NCI-H1694 (cell line): ENCODE measurements at regions not wholly inside any gene's neighbourhood (a gene's known extent, or its start where the extent isn't known, plus 50 kb on each side); places are given as distances from the start of the nearest gene placed in this dataset.
"Not testable (repeated sequence)": the region's sequence is repeated elsewhere in the genome, so short reads cannot be mapped to it uniquely, and the experiment has no call there.

Source experiments
- DNase-seq: peaks from one replicate; lab custom pipeline; 2025; lab: John Stamatoyannopoulos, UW

GRCh38 chr4:138398322-138398721 is 156.2 kb upstream of the SLC7A11 start:
- no peak for DNase-seq

- peak; percentile 1 for DNase-seq
Observed at GRCh38 chr4:138393886-138394610, 151.9 kb upstream of the SLC7A11 start.

- DNase-seq = no peak
Observed at GRCh38 chr4:138392751-138393308, 150.7 kb upstream of the SLC7A11 start.

- DNase-seq = no peak
Observed at GRCh38 chr4:138389976-138390685, 148.0 kb upstream of the SLC7A11 start.

- DNase-seq = no peak
Observed at GRCh38 chr4:138374947-138375346, 132.8 kb upstream of the SLC7A11 start.

- DNase-seq = no peak
Observed at GRCh38 chr4:138367942-138368341, 125.8 kb upstream of the SLC7A11 start.

- not testable (repeated sequence) for DNase-seq
Observed at GRCh38 chr4:138352446-138352845, 110.3 kb upstream of the SLC7A11 start.

- DNase-seq = no peak
Observed at GRCh38 chr4:138348055-138348454, 105.9 kb upstream of the SLC7A11 start.

GRCh38 chr4:138347561-138347960 is 105.4 kb upstream of the SLC7A11 start:
- DNase-seq = no peak

GRCh38 chr4:138344851-138345250 is 102.7 kb upstream of the SLC7A11 start:
- no peak for DNase-seq

GRCh38 chr4:138344054-138344453 is 101.9 kb upstream of the SLC7A11 start:
- DNase-seq = no peak

GRCh38 chr4:138341739-138342415 is 99.7 kb upstream of the SLC7A11 start:
- DNase-seq = no peak

GRCh38 chr4:138338840-138339239 is 96.7 kb upstream of the SLC7A11 start:
- no peak for DNase-seq

- not testable (repeated sequence) for DNase-seq
Observed at GRCh38 chr4:138338222-138338621, 96.1 kb upstream of the SLC7A11 start.

- DNase-seq = no peak
Observed at GRCh38 chr4:138334346-138335016, 92.3 kb upstream of the SLC7A11 start.

GRCh38 chr4:138332415-138332814 is 90.3 kb upstream of the SLC7A11 start:
- not testable (repeated sequence) for DNase-seq

- DNase-seq = no peak
Observed at GRCh38 chr4:138330531-138330930, 88.4 kb upstream of the SLC7A11 start.

GRCh38 chr4:138329506-138330070 is 87.4 kb upstream of the SLC7A11 start:
- DNase-seq = no peak

- no peak for DNase-seq
Observed at GRCh38 chr4:138327338-138327737, 85.2 kb upstream of the SLC7A11 start.

- no peak for DNase-seq
Observed at GRCh38 chr4:138320831-138321230, 78.7 kb upstream of the SLC7A11 start.

GRCh38 chr4:138320030-138320429 is 77.9 kb upstream of the SLC7A11 start:
- no peak for DNase-seq
